ENCODE measurements at regions not wholly inside any gene's neighbourhood (a gene's known extent, or its start where the extent isn't known, plus 50 kb on each side); places are given as distances from the start of the nearest gene placed in this dataset.

GRCh38 chr5:67308988-67309688, 112.5 kb upstream of the CD180 start:
- no peak for TF ChIP-seq CTCF (IDR thresholded peaks at IDR 0.05)
- TF ChIP-seq POLR2A (IDR thresholded peaks at IDR 0.05), result no peak
- TF ChIP-seq EP300 (IDR thresholded peaks at IDR 0.05), result no peak
